Activated CD4-positive, alpha-beta T cell treated with anti-CD3 and anti-CD28 coated beads, Interleukin-2, Interleukin-6, amounts not matched to agents 100 ng/mL and 50 ng/mL, durations not matched to agents 16 hours and 8 hours (primary cell): ENCODE measurements at regions not wholly inside any gene's neighbourhood (a gene's known extent, or its start where the extent isn't known, plus 50 kb on each side); places are given as distances from the start of the nearest gene placed in this dataset.
"Not testable (repeated sequence)": the region's sequence is repeated elsewhere in the genome, so short reads cannot be mapped to it uniquely, and the experiment has no call there.

ENCODE experiments used
- DNase-seq: peaks from one replicate; pipeline ENCODE4 v3.0.0-alpha.2; 2020

DNA sequence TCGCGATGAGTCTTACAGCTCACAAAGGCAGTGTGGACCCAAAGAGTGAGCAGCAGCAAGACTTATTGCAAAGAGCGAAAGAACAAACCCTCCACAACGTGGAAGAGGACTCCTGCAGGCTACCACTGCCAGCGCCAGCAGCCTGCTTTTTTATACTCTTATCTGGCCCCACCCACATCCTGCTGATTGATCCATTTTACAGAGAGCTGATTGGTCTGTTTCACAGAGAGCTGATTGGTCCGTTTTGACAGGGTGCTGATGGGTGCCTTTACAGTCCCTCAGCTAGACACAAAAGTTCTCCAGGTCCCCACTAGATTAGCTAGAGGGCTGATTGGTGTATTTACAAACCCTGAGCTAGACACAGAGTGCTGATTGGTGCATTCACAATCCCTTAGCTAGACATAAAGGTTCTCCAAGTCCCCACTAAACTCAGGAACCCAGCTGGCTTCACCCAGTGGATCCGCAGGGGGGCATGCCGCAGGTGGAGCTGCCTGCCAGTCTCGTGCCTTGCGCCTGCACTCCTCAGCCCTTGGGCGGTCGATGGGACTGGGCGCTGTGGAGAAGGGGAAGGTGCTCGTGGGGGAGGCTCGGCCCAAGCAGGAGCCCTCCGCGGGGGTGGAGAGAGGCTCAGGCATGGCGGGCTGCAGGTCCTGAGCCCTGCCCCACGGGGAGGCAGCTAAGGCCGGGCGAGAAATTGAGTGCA, 75.7 kb downstream of the QDPR start:
- not testable (repeated sequence) for DNase-seq

DNA sequence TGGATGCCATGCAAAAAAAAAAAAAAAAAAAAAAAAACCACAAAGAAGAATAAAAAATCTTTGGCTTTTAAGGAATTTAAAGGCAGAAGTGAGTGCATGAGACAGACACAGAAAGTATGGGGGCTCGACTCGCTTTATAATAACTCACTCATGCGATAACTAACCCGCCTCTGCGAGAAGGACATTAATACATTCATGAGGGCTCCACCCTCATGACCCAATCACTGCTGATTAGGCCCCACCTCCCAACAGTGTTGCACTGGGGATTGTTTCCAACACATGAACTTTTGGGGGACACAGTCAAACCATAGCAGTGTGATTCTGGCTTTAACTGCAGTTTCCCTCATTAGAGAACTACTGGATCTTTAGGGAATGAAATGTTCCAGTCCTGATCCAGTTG, 78.1 kb downstream of the QDPR start:
- DNase-seq, result no peak

DNA sequence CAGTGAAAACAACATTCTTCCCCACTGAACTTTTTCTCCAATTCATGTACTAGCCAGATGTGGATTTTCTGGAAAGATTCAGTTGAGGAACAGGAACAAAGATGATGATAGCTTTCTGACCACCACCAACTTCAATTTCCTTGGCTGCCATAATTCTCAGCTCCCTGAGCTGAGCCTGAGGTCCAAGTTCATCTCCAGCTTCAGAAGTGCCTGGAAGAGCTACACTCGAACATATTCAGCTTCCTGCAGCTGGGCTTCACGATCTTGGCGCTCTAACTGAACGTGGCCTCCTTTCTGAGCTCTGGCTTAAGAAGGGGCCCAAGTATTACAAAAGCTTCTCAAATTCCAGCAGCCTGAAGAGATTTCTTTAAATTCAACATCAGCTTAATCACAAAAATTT, 83.9 kb downstream of the QDPR start:
- no peak for DNase-seq

- no peak for DNase-seq
Observed at GRCh38 chr4:17426222-17426621, 85.7 kb downstream of the QDPR start.

DNA sequence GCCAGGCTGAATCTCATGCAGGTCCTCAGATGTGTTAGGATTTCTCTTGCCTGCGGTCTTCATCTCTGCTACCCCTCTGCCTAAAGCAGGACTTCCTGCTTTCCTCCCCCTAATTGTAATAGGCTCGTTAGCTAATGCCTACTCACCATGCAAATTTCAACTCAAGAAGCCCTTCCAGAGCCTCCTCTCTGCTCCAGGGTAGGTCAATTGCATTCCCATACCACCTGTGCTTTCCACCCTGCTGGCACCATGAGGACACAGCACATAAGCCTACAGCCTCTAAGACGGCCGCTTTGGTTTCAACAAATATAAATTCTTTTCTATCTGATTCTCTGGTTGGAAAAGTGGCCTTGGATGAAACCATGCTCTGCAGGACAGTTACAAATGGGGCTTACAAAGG, 93.9 kb downstream of the QDPR start:
- DNase-seq, result no peak

DNA sequence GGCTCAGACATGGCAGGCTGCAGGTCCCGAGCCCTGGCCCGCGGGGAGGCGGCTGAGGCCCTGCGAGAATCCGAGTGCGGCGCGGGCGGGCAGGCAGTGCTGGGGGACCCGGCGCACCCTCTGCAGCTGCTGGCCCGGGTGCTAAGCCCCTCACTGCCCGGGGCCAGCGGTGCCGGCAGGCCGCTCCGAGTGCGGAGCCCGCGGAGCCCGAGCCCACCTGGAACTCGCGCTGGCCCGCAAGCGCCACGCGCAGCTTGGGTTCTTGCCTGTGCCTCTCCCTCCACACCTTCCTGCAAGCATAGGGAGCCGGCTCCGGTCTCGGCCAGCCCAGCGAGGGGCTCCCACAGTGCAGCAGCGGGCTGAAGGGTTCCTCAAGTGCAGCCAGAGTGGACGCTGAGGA, 97.5 kb downstream of the QDPR start:
- no peak for DNase-seq

GRCh38 chr4:17400686-17401085, 111.2 kb downstream of the QDPR start:
- no peak for DNase-seq

DNA sequence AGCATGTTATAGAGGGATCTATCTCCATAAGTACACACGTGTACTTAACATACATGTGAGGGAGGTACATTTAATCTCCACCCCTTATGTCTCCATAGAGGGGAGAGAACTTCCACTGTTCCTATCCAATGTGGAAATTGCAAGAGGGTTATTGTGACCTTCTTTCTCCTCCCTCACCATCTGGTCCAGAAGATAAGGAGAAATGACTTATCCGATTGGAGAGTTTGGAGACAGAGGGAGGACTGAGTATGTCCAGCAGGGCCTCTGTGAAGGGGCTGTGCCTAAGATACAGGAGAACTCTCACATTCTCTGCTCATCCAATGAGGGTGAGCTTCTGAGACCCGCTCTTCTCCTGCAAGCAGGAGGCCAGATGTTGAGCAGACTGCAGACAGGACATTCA, 113.1 kb downstream of the QDPR start:
- DNase-seq, result no peak

DNA sequence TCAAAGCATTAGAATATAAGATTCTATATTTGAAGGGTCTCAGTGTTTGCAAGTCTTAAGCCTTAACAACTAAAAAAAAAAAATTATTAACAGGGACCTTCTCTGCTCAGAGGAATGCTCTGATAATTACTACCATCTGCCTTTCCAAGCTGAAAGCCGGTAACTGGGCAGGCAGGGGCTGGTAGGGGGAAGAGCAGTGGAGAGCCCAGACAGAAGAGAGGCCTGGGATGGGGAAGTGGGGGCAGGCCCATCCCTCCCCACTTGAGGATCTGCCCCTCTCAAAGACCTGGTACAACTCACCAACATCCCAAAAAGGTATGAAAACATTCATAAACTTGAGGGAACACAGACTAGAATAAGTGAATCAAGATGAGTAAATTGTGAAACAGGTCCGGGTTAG, 113.9 kb downstream of the QDPR start:
- DNase-seq, result no peak

DNA sequence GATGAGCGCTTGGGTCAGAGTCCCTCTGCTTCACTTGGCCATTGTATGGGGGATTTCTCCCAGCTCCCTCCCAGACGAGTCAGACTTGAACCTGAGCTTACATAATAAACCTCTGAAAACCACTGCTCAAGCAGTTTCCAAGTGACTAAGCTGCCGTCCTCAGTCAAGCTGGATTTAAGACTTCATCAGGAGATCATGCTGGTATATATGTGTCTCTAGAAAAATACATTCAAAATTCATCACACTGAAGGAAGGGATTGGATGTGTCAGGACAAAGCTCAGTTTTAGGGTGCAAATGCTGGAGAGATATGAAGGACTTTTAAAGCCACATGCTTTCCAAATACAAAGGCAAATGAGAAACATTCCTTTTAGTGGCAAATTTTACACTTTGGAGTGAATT, 114.3 kb downstream of the QDPR start:
- DNase-seq, result no peak

DNA sequence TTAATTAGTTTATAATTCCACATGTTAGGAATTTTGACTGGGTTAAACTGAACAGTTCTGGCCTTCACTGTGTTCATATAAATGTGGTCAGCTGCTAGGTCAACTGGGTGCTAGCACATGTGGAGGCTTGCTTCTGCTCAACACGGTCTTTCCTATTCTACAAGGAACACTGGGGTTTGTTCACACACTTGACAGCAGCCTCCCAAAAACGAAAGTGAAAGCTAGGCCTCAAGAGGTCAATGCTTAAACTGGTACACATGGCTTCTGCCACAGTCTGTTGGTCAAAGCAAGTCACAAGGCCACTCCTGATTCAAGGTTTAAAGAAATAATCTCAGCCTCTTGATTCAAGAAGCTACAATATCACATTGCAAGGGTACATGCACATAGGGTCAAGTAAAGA, 126.5 kb downstream of the QDPR start:
- peak; percentile 33 for DNase-seq

DNA sequence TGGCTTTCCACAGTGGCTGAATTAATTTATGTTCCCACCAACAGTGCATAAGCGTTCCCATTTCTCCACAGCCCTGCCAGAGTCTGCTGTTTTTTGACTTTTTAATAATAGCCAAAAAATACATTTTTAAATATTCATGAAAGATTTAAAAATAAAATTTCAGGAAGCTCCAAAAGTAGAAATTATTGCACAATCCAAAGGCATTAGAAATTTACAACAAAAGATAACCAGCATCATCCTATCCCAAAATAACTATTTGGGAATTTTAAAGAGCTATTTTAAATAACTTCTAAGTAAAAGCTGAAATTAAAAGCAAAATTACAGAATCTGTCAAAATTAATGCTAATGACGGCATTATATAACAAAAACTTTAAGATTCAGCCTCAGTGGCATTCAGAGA, 131.5 kb downstream of the QDPR start:
- no peak for DNase-seq

DNA sequence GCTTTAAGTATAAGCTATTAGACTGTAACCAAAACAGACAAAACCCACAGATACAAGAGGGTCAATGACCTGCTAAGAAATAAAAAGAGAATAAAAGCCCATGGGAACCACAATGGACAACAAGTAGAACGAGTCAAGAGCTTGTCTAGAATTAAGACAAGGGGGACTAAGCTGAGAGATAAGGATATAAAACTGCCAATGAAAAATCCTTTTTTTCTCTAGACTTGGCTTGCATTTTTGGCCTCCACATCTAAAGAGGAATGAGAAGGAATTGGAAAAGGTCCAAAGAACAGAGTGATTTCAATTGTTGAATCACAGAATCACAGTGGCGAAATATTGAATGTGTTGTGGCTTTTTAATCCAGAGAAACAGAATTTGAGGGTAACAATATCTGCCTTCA, 135.7 kb downstream of the QDPR start:
- DNase-seq, result no peak

GRCh38 chr4:17373666-17374065, 138.2 kb downstream of the QDPR start:
- DNase-seq, result no peak

- no peak for DNase-seq
Observed at GRCh38 chr4:17370818-17371217, 141.1 kb downstream of the QDPR start.

DNA sequence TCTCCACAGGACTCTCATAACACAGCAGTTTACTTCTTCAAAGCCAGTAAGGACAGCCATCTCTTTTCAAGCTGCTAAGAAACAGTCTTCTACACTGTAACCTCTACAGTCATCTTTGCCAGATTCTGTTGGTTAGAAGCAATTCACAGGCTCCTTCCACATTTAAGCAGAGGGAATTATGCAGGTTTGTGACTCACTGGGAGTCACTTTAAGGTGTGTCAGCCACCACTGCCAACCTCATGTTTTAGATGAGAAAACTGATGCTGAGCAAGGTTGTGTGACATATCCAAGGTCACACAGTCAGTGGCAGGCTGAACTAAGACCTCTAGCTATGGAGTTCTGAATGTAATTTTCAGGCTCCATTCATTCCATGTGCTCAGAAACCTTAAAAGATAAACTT, 143.5 kb downstream of the QDPR start:
- DNase-seq, result no peak

DNA sequence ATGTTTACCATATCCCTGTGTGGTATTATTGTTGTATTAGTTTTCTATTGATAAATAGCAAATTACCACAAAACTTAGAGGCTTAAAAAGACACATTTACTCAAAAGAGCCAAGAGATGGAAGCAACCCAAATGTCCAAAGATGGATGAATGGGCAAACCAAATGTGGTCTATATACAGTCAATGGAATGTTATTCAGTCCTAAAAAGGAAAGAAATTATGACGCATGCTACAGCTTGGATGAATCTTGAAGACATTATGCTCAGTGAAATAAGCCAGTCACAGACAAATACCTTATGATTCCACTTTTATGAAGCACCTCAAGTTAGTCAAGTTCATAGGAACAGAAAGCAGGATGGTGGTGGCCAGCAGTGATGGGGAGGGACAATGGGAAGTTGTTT, 144.7 kb downstream of the QDPR start:
- DNase-seq, result no peak

GRCh38 chr4:17366496-17366895, 145.4 kb downstream of the QDPR start:
- no peak for DNase-seq

- no peak for DNase-seq
Observed at GRCh38 chr4:17362430-17362829, 149.5 kb downstream of the QDPR start.

- DNase-seq, result no peak
Observed at GRCh38 chr4:17358241-17358640, 153.6 kb downstream of the QDPR start.

DNA sequence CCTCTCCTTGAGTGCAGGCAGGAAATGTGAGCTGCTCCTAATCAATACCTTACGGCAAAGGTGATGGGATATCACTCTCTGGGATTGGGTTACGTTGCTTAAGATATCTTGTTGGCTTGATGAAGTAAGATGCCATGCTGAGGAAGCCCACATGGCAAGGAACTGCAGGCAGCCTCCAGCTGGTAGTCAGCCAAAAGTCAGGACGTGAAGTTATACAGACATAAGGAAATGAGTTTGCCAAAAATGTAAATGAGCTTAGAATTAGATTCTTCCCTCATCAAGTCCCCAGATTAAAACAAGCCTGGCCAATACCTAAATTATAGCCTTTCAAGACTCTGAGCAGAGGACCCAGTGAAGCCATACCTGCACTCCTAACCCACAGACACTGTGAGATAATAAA, 155.0 kb downstream of the QDPR start:
- DNase-seq, result no peak

GRCh38 chr4:17352357-17352756, 159.5 kb downstream of the QDPR start:
- no peak for DNase-seq

- DNase-seq, result peak; percentile 39
Observed at GRCh38 chr4:17347445-17347844, 164.4 kb downstream of the QDPR start.

DNA sequence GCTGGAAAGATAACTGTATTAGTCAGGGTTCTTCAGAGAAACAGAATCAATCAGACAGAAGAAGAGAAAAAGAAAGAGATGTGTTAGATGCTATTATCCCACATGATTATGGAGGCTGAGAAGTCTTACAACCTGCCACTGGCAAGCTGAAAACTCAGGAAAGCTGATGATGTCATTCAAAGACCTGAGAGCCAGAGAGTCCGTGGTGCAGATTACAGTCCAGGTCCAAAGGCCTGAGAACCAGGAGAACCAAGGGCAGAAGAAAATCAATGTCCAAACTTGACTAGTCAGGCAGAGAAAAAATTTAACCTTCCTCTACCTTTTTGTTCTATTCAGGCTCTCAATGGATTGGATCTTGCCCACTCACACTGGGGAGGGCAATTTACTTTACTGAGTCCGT, 172.5 kb downstream of the QDPR start:
- no peak for DNase-seq

GRCh38 chr4:17336986-17337385, 174.9 kb downstream of the QDPR start:
- no peak for DNase-seq

GRCh38 chr4:17336524-17336961, 175.3 kb downstream of the QDPR start:
- DNase-seq, result peak; percentile 92
